ENCODE measurements at regions not wholly inside any gene's neighbourhood (a gene's known extent, or its start where the extent isn't known, plus 50 kb on each side); places are given as distances from the start of the nearest gene placed in this dataset.

DNA sequence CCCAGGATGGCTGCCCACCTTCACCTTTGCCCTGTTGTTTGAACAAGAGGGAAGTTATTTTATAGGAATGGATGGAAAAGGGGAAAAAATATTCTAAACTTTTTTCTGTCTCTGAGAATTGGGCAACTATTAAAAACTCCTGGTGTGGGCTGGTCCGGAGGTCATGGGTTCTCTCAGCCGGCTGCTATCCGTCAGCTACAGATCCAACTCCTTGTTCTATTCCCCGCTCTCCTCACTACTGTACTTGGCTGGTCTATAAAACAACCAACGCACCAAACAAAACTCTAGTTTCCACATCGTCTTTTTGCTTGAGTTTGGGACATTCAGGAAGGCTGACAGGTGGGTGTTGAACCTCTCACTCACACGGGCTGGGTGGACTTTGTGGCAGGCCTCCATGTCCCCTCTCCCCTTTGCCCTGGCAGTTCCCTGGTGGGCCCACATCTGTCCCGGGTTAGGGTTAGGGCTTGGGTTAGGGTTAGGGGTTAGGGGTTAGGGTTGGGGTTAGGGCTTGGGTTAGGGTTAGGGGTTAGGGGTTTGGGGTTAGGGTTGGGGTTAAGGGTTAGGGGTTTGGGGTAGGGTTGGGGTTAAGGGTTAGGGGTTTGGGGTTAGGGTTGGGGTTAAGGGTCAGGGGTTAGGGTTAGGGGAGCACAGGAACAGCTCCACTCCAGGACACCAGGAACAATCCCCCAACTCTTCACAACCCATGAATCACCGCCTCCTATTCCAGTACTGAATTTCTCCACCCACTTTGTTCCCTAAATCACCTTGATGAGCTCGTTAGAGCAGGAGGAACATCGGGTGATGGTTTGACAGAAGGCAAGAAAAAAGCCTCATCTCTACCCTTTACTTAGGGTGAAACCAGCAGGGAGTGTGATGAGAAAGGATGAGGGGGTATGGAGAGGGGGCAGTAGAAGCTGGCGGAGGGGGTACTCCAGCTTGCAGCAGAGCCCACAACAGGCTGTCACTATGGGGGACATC, 302.1 kb upstream of the IRX4 start:
- Histone ChIP-seq H3K36me3 (no peaks in the 10 kb centered on the region), H3F3A (ENCODE audit: low read depth) (no peaks in the 10 kb centered on the region), H3K27ac (no peak overlapping the region), H3K9me3 (ENCODE audit: low read depth) (no peaks in the 10 kb centered on the region), H3K4me2 (no peak overlapping the region), H4K20me1 (ENCODE audit: low read depth) (no peaks in the 10 kb centered on the region), H2AFZ (replicated peaks) (no peak overlapping the region), H3K9ac (no peak overlapping the region), H3K4me1 (no peaks in the 10 kb centered on the region), H3K4me3 (no peak overlapping the region), H3K79me2 (ENCODE audit: low read depth) (no peaks in the 10 kb centered on the region), H3K27me3 (no peaks in the 10 kb centered on the region)
- no peak for TF ChIP-seq EZH2phosphoT487 (IDR thresholded peaks at IDR 0.05)
- TF ChIP-seq, protein P1, sequence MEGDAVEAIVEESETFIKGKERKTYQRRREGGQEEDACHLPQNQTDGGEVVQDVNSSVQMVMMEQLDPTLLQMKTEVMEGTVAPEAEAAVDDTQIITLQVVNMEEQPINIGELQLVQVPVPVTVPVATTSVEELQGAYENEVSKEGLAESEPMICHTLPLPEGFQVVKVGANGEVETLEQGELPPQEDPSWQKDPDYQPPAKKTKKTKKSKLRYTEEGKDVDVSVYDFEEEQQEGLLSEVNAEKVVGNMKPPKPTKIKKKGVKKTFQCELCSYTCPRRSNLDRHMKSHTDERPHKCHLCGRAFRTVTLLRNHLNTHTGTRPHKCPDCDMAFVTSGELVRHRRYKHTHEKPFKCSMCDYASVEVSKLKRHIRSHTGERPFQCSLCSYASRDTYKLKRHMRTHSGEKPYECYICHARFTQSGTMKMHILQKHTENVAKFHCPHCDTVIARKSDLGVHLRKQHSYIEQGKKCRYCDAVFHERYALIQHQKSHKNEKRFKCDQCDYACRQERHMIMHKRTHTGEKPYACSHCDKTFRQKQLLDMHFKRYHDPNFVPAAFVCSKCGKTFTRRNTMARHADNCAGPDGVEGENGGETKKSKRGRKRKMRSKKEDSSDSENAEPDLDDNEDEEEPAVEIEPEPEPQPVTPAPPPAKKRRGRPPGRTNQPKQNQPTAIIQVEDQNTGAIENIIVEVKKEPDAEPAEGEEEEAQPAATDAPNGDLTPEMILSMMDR (IDR thresholded peaks at IDR 0.05): no peak
- TF ChIP-seq EZH2 (IDR thresholded peaks at IDR 0.05): no peak
- no peak for DNase-seq (ENCODE audit: low spot score)
- H3K9me3 Mint-ChIP-seq: peaks cover 2% of the 10 kb centered on the region
- H3K4me1 Mint-ChIP-seq: peaks cover 25% of the 10 kb centered on the region
- H3K27me3 Mint-ChIP-seq (ENCODE audit: insufficient read depth, low read depth): peaks cover 7% of the 10 kb centered on the region
- no peak overlapping the region for H3K4me3 Mint-ChIP-seq
- H3K36me3 Mint-ChIP-seq: no peaks in the 10 kb centered on the region
- no peak overlapping the region for H3K27ac Mint-ChIP-seq

- no peak overlapping the region for H3K27ac ChIP-seq
- H3F3A ChIP-seq (ENCODE audit: low read depth): no peaks in the 10 kb centered on the region
- Mint-ChIP-seq H3K4me1 (peaks cover 30% of the 10 kb centered on the region), H3K27me3 (ENCODE audit: insufficient read depth, low read depth) (peaks cover 7% of the 10 kb centered on the region), H3K9me3 (no peaks in the 10 kb centered on the region), H3K27ac (no peak overlapping the region), H3K4me3 (no peak overlapping the region), H3K36me3 (no peaks in the 10 kb centered on the region)
- no peak for DNase-seq (ENCODE audit: low spot score)
- H2AFZ ChIP-seq (replicated peaks): no peak overlapping the region
- H3K4me1 ChIP-seq: no peaks in the 10 kb centered on the region
- no peaks in the 10 kb centered on the region for H3K9me3 ChIP-seq (ENCODE audit: low read depth)
- H3K79me2 ChIP-seq (ENCODE audit: low read depth): no peaks in the 10 kb centered on the region
- H4K20me1 ChIP-seq (ENCODE audit: low read depth): no peaks in the 10 kb centered on the region
- H3K4me2 ChIP-seq: no peak overlapping the region
- H3K9ac ChIP-seq: no peak overlapping the region
- no peak overlapping the region for H3K4me3 ChIP-seq
- TF ChIP-seq EZH2phosphoT487 (IDR thresholded peaks at IDR 0.05) (no peak), EZH2 (IDR thresholded peaks at IDR 0.05) (no peak)
- TF ChIP-seq, protein P1 (IDR thresholded peaks at IDR 0.05): no peak
- H3K36me3 ChIP-seq: no peaks in the 10 kb centered on the region
- H3K27me3 ChIP-seq: no peaks in the 10 kb centered on the region
These were observed 301.3 kb upstream of the IRX4 start for GRCh38 chr5:2184026-2184366.

GRCh38 chr5:2183154-2184025, 300.7 kb upstream of the IRX4 start:
- H3K79me2 ChIP-seq (ENCODE audit: low read depth): no peaks in the 10 kb centered on the region
- no peak overlapping the region for H3K4me2 ChIP-seq
- no peak for DNase-seq (ENCODE audit: low spot score)
- no peak overlapping the region for H3K4me3 ChIP-seq
- no peak overlapping the region for H3K27ac Mint-ChIP-seq
- peaks cover 7% of the 10 kb centered on the region for H3K27me3 Mint-ChIP-seq (ENCODE audit: insufficient read depth, low read depth)
- TF ChIP-seq, protein P1 (IDR thresholded peaks at IDR 0.05): no peak
- TF ChIP-seq EZH2 (IDR thresholded peaks at IDR 0.05): no peak
- TF ChIP-seq EZH2phosphoT487 (IDR thresholded peaks at IDR 0.05): no peak
- H3K4me3 Mint-ChIP-seq: no peak overlapping the region
- no peaks in the 10 kb centered on the region for H3K36me3 Mint-ChIP-seq
- no peaks in the 10 kb centered on the region for H3K9me3 Mint-ChIP-seq
- no peak overlapping the region for H3K27ac ChIP-seq
- peaks cover 31% of the 10 kb centered on the region for H3K4me1 Mint-ChIP-seq
- H3F3A ChIP-seq (ENCODE audit: low read depth): no peaks in the 10 kb centered on the region
- no peak overlapping the region for H2AFZ ChIP-seq (replicated peaks)
- no peaks in the 10 kb centered on the region for H3K4me1 ChIP-seq
- no peaks in the 10 kb centered on the region for H3K9me3 ChIP-seq (ENCODE audit: low read depth)
- H3K9ac ChIP-seq: no peak overlapping the region
- H3K27me3 ChIP-seq: no peaks in the 10 kb centered on the region
- H4K20me1 ChIP-seq (ENCODE audit: low read depth): no peaks in the 10 kb centered on the region
- H3K36me3 ChIP-seq: no peaks in the 10 kb centered on the region

Measured in neural progenitor cell (in vitro differentiated cells).